ENCODE measurements at regions not wholly inside any gene's neighbourhood (a gene's known extent, or its start where the extent isn't known, plus 50 kb on each side); places are given as distances from the start of the nearest gene placed in this dataset.

DNA sequence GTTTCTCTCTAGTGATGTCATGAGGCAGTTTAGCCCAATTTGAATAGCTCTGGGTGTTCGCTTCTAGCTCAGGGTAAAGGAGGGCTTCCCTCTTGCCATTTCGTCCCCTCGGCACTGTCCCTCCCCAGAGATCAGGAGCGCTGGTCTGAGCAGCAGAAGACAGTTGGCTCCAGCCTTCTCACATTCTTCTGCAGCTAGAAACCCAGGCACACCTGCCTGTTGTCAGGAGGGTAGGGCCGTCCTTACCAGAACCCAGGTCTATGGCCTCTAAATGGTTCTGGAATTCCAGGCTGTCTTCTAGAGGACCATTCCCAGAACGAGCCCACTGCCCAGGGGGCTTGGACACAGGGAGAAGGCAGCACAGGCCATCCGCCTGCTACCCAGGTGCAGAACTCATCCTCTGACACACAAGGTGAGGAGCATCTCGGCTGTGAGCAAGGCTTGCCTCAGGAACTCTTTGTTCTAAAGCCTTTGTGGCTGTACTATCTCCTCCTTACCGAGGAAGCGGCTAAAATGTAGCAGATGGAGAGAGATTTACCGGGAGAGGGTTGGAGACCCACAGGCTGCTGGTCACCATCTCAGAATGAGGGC is 255.6 kb upstream of the IRX2 start:
- no peak for DNase-seq (ENCODE audit: extremely low read depth in 1 of 4, low spot score in 3 of 4)
- FAIRE-seq: no peak
- H3K36me3 ChIP-seq (ENCODE audit: control insufficient read depth, insufficient read depth, low read length): no peaks in the 10 kb centered on the region
- no peak overlapping the region for H3K4me2 ChIP-seq (ENCODE audit: insufficient read depth, low read length)
- 1% methylated on average over 11 of the region's 11 CpGs for WGBS (ENCODE audit: insufficient coverage, low coverage, missing lambda C conversion rate)
- no peaks in the 10 kb centered on the region for H3K4me1 ChIP-seq (replicated peaks in 1 of 2; ENCODE audit: control insufficient read depth in 2 of 2, insufficient read depth in 2 of 2, low read length in 2 of 2)
- H3K4me3 ChIP-seq: no peak overlapping the region
- TF ChIP-seq C11orf30 (IDR thresholded peaks at IDR 0.05; ENCODE audit: low read depth) (no peak), STAG1 (CRISPR knock-in tag; IDR thresholded peaks at IDR 0.05; ENCODE audit: borderline replicate concordance) (no peak), L3MBTL2 (IDR thresholded peaks at IDR 0.05) (no peak), POLR2AphosphoS2 (IDR thresholded peaks at IDR 0.05; ENCODE audit: low read length) (no peak), GATAD2B (IDR thresholded peaks at IDR 0.05; ENCODE audit: borderline replicate concordance) (no peak), SIX5 (IDR thresholded peaks at IDR 0.05; ENCODE audit: borderline replicate concordance in 1 of 2, insufficient read depth in 1 of 2, low read depth in 1 of 2, low read length in 2 of 2) (no peak), PHF21A (IDR thresholded peaks at IDR 0.05; ENCODE audit: borderline replicate concordance, low read depth) (no peak), GTF2F1 (IDR thresholded peaks at IDR 0.05; ENCODE audit: low read depth, low read length) (no peak), SAFB (IDR thresholded peaks at IDR 0.05; ENCODE audit: borderline replicate concordance, low read depth, low read length) (no peak), ZNF282 (CRISPR knock-in tag; IDR thresholded peaks at IDR 0.05) (no peak), PTBP1 (IDR thresholded peaks at IDR 0.05; ENCODE audit: low read depth, low read length) (no peak)
- TF ChIP-seq, protein P1, sequence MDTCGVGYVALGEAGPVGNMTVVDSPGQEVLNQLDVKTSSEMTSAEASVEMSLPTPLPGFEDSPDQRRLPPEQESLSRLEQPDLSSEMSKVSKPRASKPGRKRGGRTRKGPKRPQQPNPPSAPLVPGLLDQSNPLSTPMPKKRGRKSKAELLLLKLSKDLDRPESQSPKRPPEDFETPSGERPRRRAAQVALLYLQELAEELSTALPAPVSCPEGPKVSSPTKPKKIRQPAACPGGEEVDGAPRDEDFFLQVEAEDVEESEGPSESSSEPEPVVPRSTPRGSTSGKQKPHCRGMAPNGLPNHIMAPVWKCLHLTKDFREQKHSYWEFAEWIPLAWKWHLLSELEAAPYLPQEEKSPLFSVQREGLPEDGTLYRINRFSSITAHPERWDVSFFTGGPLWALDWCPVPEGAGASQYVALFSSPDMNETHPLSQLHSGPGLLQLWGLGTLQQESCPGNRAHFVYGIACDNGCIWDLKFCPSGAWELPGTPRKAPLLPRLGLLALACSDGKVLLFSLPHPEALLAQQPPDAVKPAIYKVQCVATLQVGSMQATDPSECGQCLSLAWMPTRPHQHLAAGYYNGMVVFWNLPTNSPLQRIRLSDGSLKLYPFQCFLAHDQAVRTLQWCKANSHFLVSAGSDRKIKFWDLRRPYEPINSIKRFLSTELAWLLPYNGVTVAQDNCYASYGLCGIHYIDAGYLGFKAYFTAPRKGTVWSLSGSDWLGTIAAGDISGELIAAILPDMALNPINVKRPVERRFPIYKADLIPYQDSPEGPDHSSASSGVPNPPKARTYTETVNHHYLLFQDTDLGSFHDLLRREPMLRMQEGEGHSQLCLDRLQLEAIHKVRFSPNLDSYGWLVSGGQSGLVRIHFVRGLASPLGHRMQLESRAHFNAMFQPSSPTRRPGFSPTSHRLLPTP (IDR thresholded peaks at IDR 0.05; ENCODE audit: borderline replicate concordance, extremely low read depth, insufficient read length): no peak
- H2AFZ ChIP-seq (ENCODE audit: low read depth, low read length): no peak overlapping the region
- no peak overlapping the region for H3K27ac ChIP-seq (ENCODE audit: extremely low read depth, low read depth, low read length)
- H3K9me3 ChIP-seq (replicated peaks; ENCODE audit: control insufficient read depth, insufficient read depth, low read depth, low read length): no peaks in the 10 kb centered on the region; the same call in 1 of the 2 replicates
- ChIA-PET CTCF (ENCODE audit: low intra/inter-chr PET ratio) (no interaction called here), POLR2A (interaction anchor here (0.7 kb wide), 1 partner anchor 12 kb away, joined by 3 read pairs; no protein-coding TSS in a partner anchor)
- ATAC-seq: no peak
- H3K9ac ChIP-seq (ENCODE audit: insufficient read depth in 1 of 2, low read depth in 2 of 2, low read length in 2 of 2): no peak overlapping the region
- H3K27me3 ChIP-seq (ENCODE audit: control insufficient read depth in 2 of 2, insufficient read depth in 2 of 2, low read length in 2 of 2): no peaks in the 10 kb centered on the region; a peak in 1 of 5 replicates
- BruUV-seq (replicated peaks): no TSS peak
- H3K9me1 ChIP-seq (ENCODE audit: control insufficient read depth, insufficient read depth, low read length): no peaks in the 10 kb centered on the region
- no peaks in the 10 kb centered on the region; the same call in 1 of the 2 replicates for H4K20me1 ChIP-seq (replicated peaks; ENCODE audit: control insufficient read depth, insufficient read depth, low read length)
- intact Hi-C loops (cut with micrococcal nuclease): no loop called here
- in situ Hi-C loops (cut with MboI): no loop called here
- no peaks in the 10 kb centered on the region for H3K79me2 ChIP-seq (ENCODE audit: control insufficient read depth, insufficient read depth, low read length)
